OCI-LY3 (cell line): ENCODE measurements at regions not wholly inside any gene's neighbourhood (a gene's known extent, or its start where the extent isn't known, plus 50 kb on each side); places are given as distances from the start of the nearest gene placed in this dataset.

ENCODE experiments used
- H2AFZ ChIP-seq: fragments of 200-600, 300-600 bp; shearing (Covaris generic); 2 replicates; pipeline ENCODE4 v1.6.0; 2014; ENCODE audit warnings: antibody characterized with exemption, low read depth, low read length
- H3K27ac ChIP-seq: fragments of 200-600, 300-600 bp; sonication (generic); 2 replicates; pipeline ENCODE4 v1.5.1; 2014; ENCODE audit warnings: mild to moderate bottlenecking, low read length, moderate library complexity, mixed read lengths
- H3K27me3 ChIP-seq: fragments of 200-600, 300-600 bp; sonication (generic); 2 replicates; pipeline ENCODE4 v1.6.1; 2014; ENCODE audit warnings: low read depth, low read length, mixed read lengths
- H3K36me3 ChIP-seq: fragments of 200-600, 300-600 bp; sonication (generic); replicated peaks from 2 replicates; pipeline ENCODE3; 2014; ENCODE audit warnings: low read depth, low read length, mixed read lengths
- H3K4me1 ChIP-seq: fragments of 300-600, 200-600 bp; sonication (generic); 2 replicates; pipeline ENCODE4 v1.6.1; 2014; ENCODE audit warnings: low read length, mixed read lengths
- H3K4me2 ChIP-seq: fragments of 200-600, 300-600 bp; sonication (generic); 2 replicates; pipeline ENCODE4 v1.6.1; 2014; ENCODE audit warnings: low read length, mixed read lengths
- H3K4me3 ChIP-seq: fragments of 300-600, 200-600 bp; sonication (generic); 2 replicates; pipeline ENCODE4 v1.5.1; 2014; ENCODE audit warnings: antibody characterized with exemption, mild to moderate bottlenecking, low read length, moderate library complexity
- H3K79me2 ChIP-seq: fragments of 300-600, 200-600 bp; shearing (Covaris generic); 2 replicates; pipeline ENCODE4 v1.6.1; 2014; ENCODE audit warnings: mild to moderate bottlenecking, low read length, mixed read lengths
- H3K9ac ChIP-seq: fragments of 300-600, 200-600 bp; shearing (Covaris generic); 2 replicates; pipeline ENCODE4 v1.6.0; 2014; ENCODE audit warnings: mild to moderate bottlenecking, low read length, moderate library complexity
- H3K9me3 ChIP-seq: fragments of 200-600, 300-600 bp; shearing (Covaris generic); 2 replicates; pipeline ENCODE4 v1.6.1; 2014; ENCODE audit warnings: low read length, mixed read lengths; ENCODE audit not compliant: insufficient read depth
- H4K20me1 ChIP-seq: fragments of 200-600, 300-600 bp; sonication (generic); 2 replicates; pipeline ENCODE4 v1.6.1; 2016; ENCODE audit warnings: low read length, mixed read lengths; ENCODE audit not compliant: insufficient read depth
- EZH2phosphoT487 ChIP-seq: fragments of 200-600 bp; shearing (Covaris generic); IDR thresholded peaks from 2 replicates; pipeline ENCODE4 v1.6.1; 2018; ENCODE audit warnings: antibody characterized with exemption, mixed run types, low read depth
- TF ChIP-seq, protein P1 (sequence below): fragments of 200-600, 300-600 bp; sonication (generic); IDR thresholded peaks from 2 replicates; pipeline ENCODE4 v1.5.1; 2014; ENCODE audit warnings: antibody characterized with exemption, low read length, low read depth

DNA sequence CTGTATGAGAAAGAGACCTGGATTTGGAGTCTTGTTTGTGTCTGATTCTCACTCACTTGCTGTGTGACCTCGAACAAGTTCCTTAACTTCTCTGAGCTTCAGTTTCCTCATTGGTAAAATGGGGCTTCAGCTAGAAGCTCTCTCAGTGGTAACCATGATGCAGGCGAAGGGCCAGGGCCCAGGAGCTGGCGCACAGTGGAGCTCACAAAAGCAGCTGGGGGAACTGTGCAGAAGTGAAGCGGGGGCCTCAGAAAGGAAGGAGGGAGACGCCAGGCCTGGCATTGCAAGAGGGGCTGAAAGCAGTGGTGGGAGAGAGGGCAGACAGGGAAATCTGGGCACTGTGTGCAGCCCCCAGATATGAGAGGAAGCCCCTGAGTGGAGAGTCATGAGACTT lies 88.9 kb upstream of the RUNX3 start:
- H4K20me1 ChIP-seq = no peaks in the 10 kb centered on the region
- H3K9ac ChIP-seq = peak overlapping the region; percentile 61
- peak overlapping the region; percentile 24; the same call in 1 of the 2 replicates for H3K4me3 ChIP-seq
- TF ChIP-seq EZH2phosphoT487 = no peak
- TF ChIP-seq, protein P1, sequence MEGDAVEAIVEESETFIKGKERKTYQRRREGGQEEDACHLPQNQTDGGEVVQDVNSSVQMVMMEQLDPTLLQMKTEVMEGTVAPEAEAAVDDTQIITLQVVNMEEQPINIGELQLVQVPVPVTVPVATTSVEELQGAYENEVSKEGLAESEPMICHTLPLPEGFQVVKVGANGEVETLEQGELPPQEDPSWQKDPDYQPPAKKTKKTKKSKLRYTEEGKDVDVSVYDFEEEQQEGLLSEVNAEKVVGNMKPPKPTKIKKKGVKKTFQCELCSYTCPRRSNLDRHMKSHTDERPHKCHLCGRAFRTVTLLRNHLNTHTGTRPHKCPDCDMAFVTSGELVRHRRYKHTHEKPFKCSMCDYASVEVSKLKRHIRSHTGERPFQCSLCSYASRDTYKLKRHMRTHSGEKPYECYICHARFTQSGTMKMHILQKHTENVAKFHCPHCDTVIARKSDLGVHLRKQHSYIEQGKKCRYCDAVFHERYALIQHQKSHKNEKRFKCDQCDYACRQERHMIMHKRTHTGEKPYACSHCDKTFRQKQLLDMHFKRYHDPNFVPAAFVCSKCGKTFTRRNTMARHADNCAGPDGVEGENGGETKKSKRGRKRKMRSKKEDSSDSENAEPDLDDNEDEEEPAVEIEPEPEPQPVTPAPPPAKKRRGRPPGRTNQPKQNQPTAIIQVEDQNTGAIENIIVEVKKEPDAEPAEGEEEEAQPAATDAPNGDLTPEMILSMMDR = no peak
- no peaks in the 10 kb centered on the region for H3K9me3 ChIP-seq
- peak overlapping the region; percentile 55 for H3K4me2 ChIP-seq
- H3K79me2 ChIP-seq = no peaks in the 10 kb centered on the region
- peak overlapping the region; percentile 98 for H3K27ac ChIP-seq
- peaks cover 65% of the 10 kb centered on the region for H3K4me1 ChIP-seq
- no peaks in the 10 kb centered on the region for H3K27me3 ChIP-seq
- no peaks in the 10 kb centered on the region for H3K36me3 ChIP-seq
- H2AFZ ChIP-seq = no peak overlapping the region

DNA sequence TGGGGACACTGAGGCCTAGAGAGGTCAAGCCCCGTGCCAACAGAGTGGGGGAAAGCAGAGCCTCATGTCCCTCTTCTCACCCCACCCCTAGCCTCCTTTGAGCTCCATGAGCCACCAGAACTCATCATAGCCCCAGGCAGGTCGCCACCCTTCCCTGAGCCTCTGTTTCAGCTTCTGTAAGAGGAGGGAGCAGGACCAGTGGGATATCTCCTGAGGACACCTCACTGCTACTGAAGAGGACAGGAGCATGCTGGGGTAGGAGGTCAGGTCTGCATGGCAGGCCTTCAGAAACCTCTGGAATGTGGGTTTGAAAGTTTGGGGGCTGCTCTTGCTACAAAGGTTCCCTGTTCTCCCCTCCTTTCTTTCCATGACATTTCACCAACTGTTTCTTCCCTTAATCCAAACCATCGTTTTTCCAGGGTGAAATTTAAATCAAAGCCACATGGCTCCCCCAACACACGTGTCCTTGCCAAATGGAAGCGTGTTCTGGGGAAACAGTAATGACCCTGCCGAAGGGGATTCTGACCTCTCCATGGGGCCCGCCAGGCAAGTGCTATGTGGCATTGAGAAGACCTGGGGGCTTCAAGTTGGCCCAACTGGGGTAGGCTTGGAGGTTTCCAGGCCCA lies 88.1 kb upstream of the RUNX3 start:
- peak overlapping the region; percentile 55 for H3K4me2 ChIP-seq
- H3K27ac ChIP-seq = peak overlapping the region; percentile 98

DNA sequence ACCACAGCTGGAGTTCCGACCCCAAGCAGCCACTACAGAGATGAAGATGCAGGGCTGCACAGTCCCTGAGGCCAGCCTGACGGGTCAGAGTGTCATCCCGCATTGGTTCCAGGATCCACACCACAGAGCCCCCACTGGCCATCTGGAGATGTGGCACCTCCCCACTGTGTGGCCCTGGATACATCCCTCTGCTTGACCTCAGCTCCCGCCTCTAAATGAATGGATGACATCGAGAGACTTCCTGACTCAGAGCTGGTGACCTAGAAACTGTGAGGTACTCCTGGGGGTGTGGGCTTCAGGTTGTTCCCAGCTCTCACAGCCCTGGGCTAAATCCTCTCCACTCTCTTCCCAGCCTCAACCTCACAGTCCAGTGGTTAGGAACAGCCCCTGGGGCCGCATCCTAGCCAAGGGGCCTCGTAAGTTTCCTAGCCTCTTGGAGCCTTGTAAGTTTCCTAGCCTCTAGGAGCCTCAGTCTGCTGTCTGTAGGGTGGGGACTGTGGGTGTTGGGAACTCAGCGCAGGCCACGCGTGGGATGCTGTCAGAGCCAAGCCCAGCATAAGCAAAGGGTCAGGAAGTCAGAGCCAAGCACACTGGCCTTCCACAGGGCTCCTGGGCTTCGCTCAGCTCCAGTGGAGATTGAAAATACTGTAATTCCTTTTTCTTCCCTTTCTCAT lies 87.5 kb upstream of the RUNX3 start:
- no peaks in the 10 kb centered on the region for H3K36me3 ChIP-seq
- TF ChIP-seq EZH2phosphoT487 = no peak
- TF ChIP-seq, protein P1 = no peak
- H3K79me2 ChIP-seq = no peaks in the 10 kb centered on the region
- H3K27me3 ChIP-seq = no peaks in the 10 kb centered on the region
- peaks cover 51% of the 10 kb centered on the region for H3K4me1 ChIP-seq
- no peak overlapping the region for H3K27ac ChIP-seq
- H4K20me1 ChIP-seq = no peaks in the 10 kb centered on the region
- no peak overlapping the region for H3K4me2 ChIP-seq
- no peak overlapping the region for H3K9ac ChIP-seq
- no peak overlapping the region for H3K4me3 ChIP-seq
- no peak overlapping the region for H2AFZ ChIP-seq
- H3K9me3 ChIP-seq = no peaks in the 10 kb centered on the region

More for the DNA sequence above, 88.1 kb upstream of the RUNX3 start:
- Histone ChIP-seq H3K36me3 (no peaks in the 10 kb centered on the region), H3K9ac (peak overlapping the region; percentile 61; the same call in 1 of the 2 replicates), H3K27me3 (no peaks in the 10 kb centered on the region), H3K4me1 (peaks cover 58% of the 10 kb centered on the region), H3K79me2 (no peaks in the 10 kb centered on the region), H3K4me3 (no peak overlapping the region), H4K20me1 (no peaks in the 10 kb centered on the region), H3K9me3 (no peaks in the 10 kb centered on the region), H2AFZ (no peak overlapping the region)
- TF ChIP-seq, protein P1 = no peak
- no peak for TF ChIP-seq EZH2phosphoT487
